ENCODE measurements at regions not wholly inside any gene's neighbourhood (a gene's known extent, or its start where the extent isn't known, plus 50 kb on each side); places are given as distances from the start of the nearest gene placed in this dataset.

- DNase-seq (ENCODE audit: low read depth): peak; percentile 25
Observed at GRCh38 chr5:152271420-152271819, 133.7 kb downstream of the NMUR2 start.

- no peak for DNase-seq (ENCODE audit: low read depth)
Observed at GRCh38 chr5:152270096-152270495, 135.0 kb downstream of the NMUR2 start.

GRCh38 chr5:152269533-152269932, 135.5 kb downstream of the NMUR2 start:
- DNase-seq (ENCODE audit: low read depth): no peak

- no peak for DNase-seq (ENCODE audit: low read depth)
Observed at GRCh38 chr5:152264645-152265254, 140.3 kb downstream of the NMUR2 start.

- DNase-seq (ENCODE audit: low read depth): no peak
Observed at GRCh38 chr5:152262667-152263066, 142.4 kb downstream of the NMUR2 start.

- no peak for DNase-seq (ENCODE audit: low read depth)
Observed at GRCh38 chr5:152260940-152261339, 144.1 kb downstream of the NMUR2 start.

- DNase-seq (ENCODE audit: low read depth): no peak
Observed at GRCh38 chr5:152259702-152260101, 145.4 kb downstream of the NMUR2 start.

- DNase-seq (ENCODE audit: low read depth): no peak
Observed at GRCh38 chr5:152256580-152256979, 148.5 kb downstream of the NMUR2 start.

GRCh38 chr5:152255411-152255810, 149.7 kb downstream of the NMUR2 start:
- no peak for DNase-seq (ENCODE audit: low read depth)

GRCh38 chr5:152247850-152248385, 157.2 kb downstream of the NMUR2 start:
- DNase-seq (ENCODE audit: low read depth): no peak

GRCh38 chr5:152246401-152246800, 158.7 kb downstream of the NMUR2 start:
- DNase-seq (ENCODE audit: low read depth): peak; percentile 9

- DNase-seq (ENCODE audit: low read depth): no peak
Observed at GRCh38 chr5:152237531-152237930, 167.5 kb downstream of the NMUR2 start.

- DNase-seq (ENCODE audit: low read depth): no peak
Observed at GRCh38 chr5:152226191-152226590, 178.9 kb downstream of the NMUR2 start.

- DNase-seq (ENCODE audit: low read depth): no peak
Observed at GRCh38 chr5:152221721-152222629, 183.1 kb downstream of the NMUR2 start.

- no peak for DNase-seq (ENCODE audit: low read depth)
Observed at GRCh38 chr5:152218694-152219093, 186.4 kb downstream of the NMUR2 start.

- no peak for DNase-seq (ENCODE audit: low read depth)
Observed at GRCh38 chr5:152205804-152206203, 199.3 kb downstream of the NMUR2 start.

GRCh38 chr5:152202321-152202720, 202.8 kb downstream of the NMUR2 start:
- no peak for DNase-seq (ENCODE audit: low read depth)

GRCh38 chr5:152193391-152194107, 211.5 kb downstream of the NMUR2 start:
- no peak for DNase-seq (ENCODE audit: low read depth)

GRCh38 chr5:152188251-152188650, 216.8 kb downstream of the NMUR2 start:
- no peak for DNase-seq (ENCODE audit: low read depth)

GRCh38 chr5:152187668-152188067, 217.4 kb downstream of the NMUR2 start:
- DNase-seq (ENCODE audit: low read depth): no peak

- no peak for DNase-seq (ENCODE audit: low read depth)
Observed at GRCh38 chr5:152185547-152186245, 219.4 kb downstream of the NMUR2 start.
